ENCODE measurements at regions not wholly inside any gene's neighbourhood (a gene's known extent, or its start where the extent isn't known, plus 50 kb on each side); places are given as distances from the start of the nearest gene placed in this dataset.

DNA sequence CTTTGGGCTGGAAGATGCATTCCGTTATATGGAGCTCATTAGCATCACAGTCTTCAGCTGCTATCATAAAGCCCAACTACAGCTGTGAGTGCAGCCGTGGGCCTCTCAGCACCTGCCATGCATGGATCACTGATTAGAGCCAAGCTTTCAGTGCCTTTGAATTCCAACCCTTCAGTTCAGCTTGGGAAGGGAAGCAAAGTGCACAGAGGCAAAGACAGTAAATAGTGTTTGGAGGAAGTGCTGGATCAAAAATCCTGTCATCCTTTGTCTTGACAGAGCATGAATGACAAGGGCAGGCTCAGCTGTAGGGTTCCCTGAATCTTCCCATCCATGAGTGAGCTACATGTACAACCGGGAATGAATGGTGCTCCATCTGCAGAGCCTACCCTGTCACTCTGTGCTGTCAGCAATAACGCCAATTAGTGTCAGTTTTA is 153.7 kb downstream of the DNAJB9 start:
- TF ChIP-seq EZH2 (IDR thresholded peaks at IDR 0.05; ENCODE audit: insufficient read depth, poor library complexity, severe bottlenecking) (no peak), EZH2phosphoT487 (IDR thresholded peaks at IDR 0.05; ENCODE audit: insufficient read depth, low read depth) (no peak)
